ENCODE measurements at regions not wholly inside any gene's neighbourhood (a gene's known extent, or its start where the extent isn't known, plus 50 kb on each side); places are given as distances from the start of the nearest gene placed in this dataset.

GRCh38 chr3:113147681-113148261 is 63.6 kb upstream of the BOC start:
- no peak for TF ChIP-seq CTCF (conservative IDR thresholded peaks at IDR 0.05; ENCODE audit: low read depth, low read length)
- TF ChIP-seq USF2 (IDR thresholded peaks at IDR 0.05; ENCODE audit: low read depth, low read length) = no peak
- no peak for TF ChIP-seq MAFK (IDR thresholded peaks at IDR 0.05; ENCODE audit: low read depth, low read length)
- TF ChIP-seq POLR2A (IDR thresholded peaks at IDR 0.05; ENCODE audit: low read depth, low read length) = no peak
- no peak for TF ChIP-seq RCOR1 (IDR thresholded peaks at IDR 0.05; ENCODE audit: insufficient replicate concordance, low read length)
- TF ChIP-seq RAD21 (IDR thresholded peaks at IDR 0.05; ENCODE audit: low read length) = no peak
- TF ChIP-seq CEBPB (IDR thresholded peaks at IDR 0.05; ENCODE audit: low read depth, low read length) = no peak
- TF ChIP-seq FOS (IDR thresholded peaks at IDR 0.05; ENCODE audit: low read depth, low read length) = no peak
- TF ChIP-seq MAZ (IDR thresholded peaks at IDR 0.05; ENCODE audit: borderline replicate concordance, low read depth, low read length) = no peak
- TF ChIP-seq BHLHE40 (IDR thresholded peaks at IDR 0.05; ENCODE audit: low read depth, low read length) = no peak
- TF ChIP-seq CHD1 (IDR thresholded peaks at IDR 0.05; ENCODE audit: low read depth, low read length) = no peak

Data from IMR-90 (cell line).